Natural killer cell (primary cell): ENCODE measurements at regions not wholly inside any gene's neighbourhood (a gene's known extent, or its start where the extent isn't known, plus 50 kb on each side); places are given as distances from the start of the nearest gene placed in this dataset.

Source experiments
- ATAC-seq, 3 donors: fragments of 150-1000 bp in 2 of 3; fragments of 200-7000 bp in 1 of 3; cut with Tn5 transposase; 1 replicate in 1 of 3; 2 replicates in 2 of 3; pipeline ENCODE4 v1.10.0; 2021; ENCODE audit warnings: mild to moderate bottlenecking in 2 of 3, moderate library complexity in 2 of 3
- DNase-seq, 2 donors: peaks; one replicate each; pipeline versions ENCODE4 v3.0.0 to v3.0.0-alpha.2; 2013 to 2021; ENCODE audit warnings: mixed read lengths in 1 of 2
- H3K27ac ChIP-seq: one replicate; pipeline ENCODE4 v1.5.1; 2013; ENCODE audit warnings: mild to moderate bottlenecking, low read length
- H3K27me3 ChIP-seq: one replicate; pipeline ENCODE4 v1.6.1; 2013; ENCODE audit warnings: low read length; ENCODE audit not compliant: control insufficient read depth, insufficient read depth
- H3K36me3 ChIP-seq: one replicate; pipeline ENCODE4 v1.6.1; 2013; ENCODE audit warnings: low read length; ENCODE audit not compliant: control insufficient read depth, insufficient read depth
- H3K4me1 ChIP-seq: one replicate; pipeline ENCODE4 v1.6.1; 2013; ENCODE audit warnings: low read length; ENCODE audit not compliant: control insufficient read depth, insufficient read depth
- H3K4me3 ChIP-seq: one replicate; pipeline ENCODE4 v1.5.1; 2013; ENCODE audit warnings: low read length
- H3K9me3 ChIP-seq: one replicate; pipeline ENCODE4 v1.6.1; 2013; ENCODE audit warnings: low read length; ENCODE audit not compliant: control insufficient read depth, insufficient read depth
- H3K27ac Mint-ChIP-seq, 2 donors: one replicate each; pipeline ENCODE4 v1.8.0; 2022; ENCODE audit warnings: mild to moderate bottlenecking in 2 of 2, mixed read lengths in 2 of 2, moderate library complexity in 1 of 2
- H3K27me3 Mint-ChIP-seq, 2 donors: one replicate each; pipeline ENCODE4 v1.8.0; 2022; ENCODE audit warnings: low read depth in 2 of 2, mixed read lengths in 2 of 2
- H3K36me3 Mint-ChIP-seq: one replicate; pipeline ENCODE4 v1.8.0; 2022; ENCODE audit warnings: mixed read lengths
- H3K4me1 Mint-ChIP-seq, 2 donors: one replicate each; pipeline ENCODE4 v1.8.0; 2022; ENCODE audit warnings: mixed read lengths in 2 of 2
- H3K4me3 Mint-ChIP-seq: one replicate; pipeline ENCODE4 v1.8.0; 2022; ENCODE audit warnings: mild to moderate bottlenecking, moderate library complexity, mixed read lengths
- H3K9me3 Mint-ChIP-seq, 2 donors: one replicate each; pipeline ENCODE4 v1.8.0; 2022; ENCODE audit warnings: mixed read lengths in 2 of 2
- CTCF ChIP-seq: fragments of 200-600 bp; IDR thresholded peaks from one replicate; pipeline ENCODE4 v1.8.0; 2022; ENCODE audit warnings: antibody characterized with exemption
- WGBS: methylation state at CpG from one replicate; pipeline ENCODE4 v1.1.7; 2013; ENCODE audit warnings: missing lambda C conversion rate; ENCODE audit not compliant: insufficient coverage; 5-methylcytosine and 5-hydroxymethylcytosine counted together
- intact Hi-C: fragments of 100-400 bp; cut with micrococcal nuclease; formaldehyde crosslinking; loops from one replicate; pipeline ENCODE4 v1.14.2; 2022

GRCh38 chr16:59195242-59195641, 461.1 kb upstream of the GOT2 start:
- no peak for TF ChIP-seq CTCF
- Histone ChIP-seq H3K27me3 (no peaks in the 10 kb centered on the region), H3K4me1 (no peaks in the 10 kb centered on the region), H3K9me3 (no peaks in the 10 kb centered on the region), H3K4me3 (no peak overlapping the region), H3K36me3 (no peaks in the 10 kb centered on the region), H3K27ac (no peak overlapping the region)
- 100% methylated on average over 1 of the region's 2 CpGs for WGBS
- Mint-ChIP-seq H3K27ac (no peak overlapping the region), H3K4me3 (no peak overlapping the region), H3K4me1 (no peaks in the 10 kb centered on the region), H3K36me3 (no peaks in the 10 kb centered on the region), H3K27me3 (no peaks in the 10 kb centered on the region), H3K9me3 (peaks cover 0 to 3% of the 10 kb centered on the region in 2 donors)
- DNase-seq, result no peak
- intact Hi-C loops, result no loop called here
- no peak for ATAC-seq

- H3K36me3 ChIP-seq, result no peaks in the 10 kb centered on the region
- H3K4me3 Mint-ChIP-seq, result no peak overlapping the region
- no peaks in the 10 kb centered on the region for H3K27me3 Mint-ChIP-seq
- WGBS, result 91% methylated on average over 2 of the region's 2 CpGs
- H3K4me1 Mint-ChIP-seq, result no peaks in the 10 kb centered on the region
- H3K27me3 ChIP-seq, result no peaks in the 10 kb centered on the region
- no peak for ATAC-seq
- H3K27ac Mint-ChIP-seq, result no peak overlapping the region
- H3K4me1 ChIP-seq, result no peaks in the 10 kb centered on the region
- H3K9me3 Mint-ChIP-seq, result peaks cover 0 to 3% of the 10 kb centered on the region in 2 donors
- no peak for TF ChIP-seq CTCF
- intact Hi-C loops, result no loop called here
- no peaks in the 10 kb centered on the region for H3K9me3 ChIP-seq
- no peak for DNase-seq
- no peaks in the 10 kb centered on the region for H3K36me3 Mint-ChIP-seq
- H3K4me3 ChIP-seq, result no peak overlapping the region
- H3K27ac ChIP-seq, result no peak overlapping the region
Observed at GRCh38 chr16:59193637-59194036, 459.5 kb upstream of the GOT2 start.

- Histone ChIP-seq H3K4me1 (no peaks in the 10 kb centered on the region), H3K27ac (no peak overlapping the region), H3K27me3 (no peaks in the 10 kb centered on the region), H3K4me3 (no peak overlapping the region), H3K36me3 (no peaks in the 10 kb centered on the region), H3K9me3 (no peaks in the 10 kb centered on the region)
- H3K27ac Mint-ChIP-seq, result no peak overlapping the region
- WGBS, result 55% methylated on average over 6 of the region's 6 CpGs
- H3K9me3 Mint-ChIP-seq, result peaks cover 0 to 3% of the 10 kb centered on the region in 2 donors
- ATAC-seq (no peak), DNase-seq (peak in 1 of 2 donors; percentile 11)
- intact Hi-C loops, result no loop called here
- no peaks in the 10 kb centered on the region for H3K4me1 Mint-ChIP-seq
- no peaks in the 10 kb centered on the region for H3K27me3 Mint-ChIP-seq
- H3K4me3 Mint-ChIP-seq, result no peak overlapping the region
- no peaks in the 10 kb centered on the region for H3K36me3 Mint-ChIP-seq
- no peak for TF ChIP-seq CTCF
Observed at GRCh38 chr16:59192551-59193199, 458.6 kb upstream of the GOT2 start.

- Mint-ChIP-seq H3K27me3 (no peaks in the 10 kb centered on the region), H3K4me3 (no peak overlapping the region), H3K4me1 (no peaks in the 10 kb centered on the region), H3K36me3 (no peaks in the 10 kb centered on the region), H3K27ac (no peak overlapping the region), H3K9me3 (peaks cover 0 to 3% of the 10 kb centered on the region in 2 donors)
- Histone ChIP-seq H3K4me1 (no peaks in the 10 kb centered on the region), H3K4me3 (no peak overlapping the region), H3K36me3 (no peaks in the 10 kb centered on the region), H3K9me3 (no peaks in the 10 kb centered on the region), H3K27ac (no peak overlapping the region), H3K27me3 (no peaks in the 10 kb centered on the region)
- TF ChIP-seq CTCF, result no peak
- ATAC-seq (no peak), DNase-seq (no peak)
- intact Hi-C loops, result no loop called here
Observed at GRCh38 chr16:59190731-59191130, 456.6 kb upstream of the GOT2 start.
